ENCODE measurements at regions not wholly inside any gene's neighbourhood (a gene's known extent, or its start where the extent isn't known, plus 50 kb on each side); places are given as distances from the start of the nearest gene placed in this dataset.

- TF ChIP-seq GATA2 (IDR thresholded peaks at IDR 0.05; ENCODE audit: insufficient read depth, insufficient read length, low read depth, low read length) (no peak), POLR2A (IDR thresholded peaks at IDR 0.05; ENCODE audit: low read depth, low read length) (no peak), CTCF (IDR thresholded peaks at IDR 0.05; ENCODE audit: extremely low read depth in 1 of 2, insufficient read depth in 1 of 2, low read depth in 1 of 2, low read length in 2 of 2) (no peak), EZH2 (IDR thresholded peaks at IDR 0.05; ENCODE audit: borderline replicate concordance, low read depth, low read length, severe bottlenecking) (no peak), POLR2AphosphoS5 (IDR thresholded peaks at IDR 0.05; ENCODE audit: insufficient read depth, low read depth, low read length) (no peak), MAX (IDR thresholded peaks at IDR 0.05; ENCODE audit: insufficient read depth, insufficient read length) (no peak), JUN (IDR thresholded peaks at IDR 0.05; ENCODE audit: borderline replicate concordance, insufficient read depth, insufficient read length, low read depth) (no peak), FOS (IDR thresholded peaks at IDR 0.05; ENCODE audit: borderline replicate concordance, insufficient read depth, low read length) (no peak)
These were observed 2604.5 kb upstream of the PCDH20 start for GRCh38 chr13:64020126-64020525.

Measured in endothelial cell of umbilical vein (primary cell).